Fibroblast of lung (primary cell): ENCODE measurements at regions not wholly inside any gene's neighbourhood (a gene's known extent, or its start where the extent isn't known, plus 50 kb on each side); places are given as distances from the start of the nearest gene placed in this dataset.

Source experiments
- CTCF ChIP-seq, 2 donors: IDR thresholded peaks in 1 of 2; conservative IDR thresholded peaks in 1 of 2; 1 replicate in 1 of 2; 2 replicates in 1 of 2; pipeline ENCODE4 v1.5.1; 2011 to 2012; ENCODE audit warnings: low read length in 2 of 2, control low read depth in 1 of 2, inconsistent platforms in 1 of 2, low read depth in 1 of 2, mild to moderate bottlenecking in 1 of 2
- EZH2 ChIP-seq: IDR thresholded peaks from 2 replicates; pipeline ENCODE4 v1.5.1; 2012; ENCODE audit warnings: low read length, control low read depth, mild to moderate bottlenecking; ENCODE audit errors: missing control alignments

GRCh38 chr14:95453713-95453980, 62.8 kb downstream of the SYNE3 start:
- TF ChIP-seq CTCF (conservative IDR thresholded peaks at IDR 0.05 in 1 of 2, IDR thresholded peaks at IDR 0.05 in 1 of 2; ENCODE audit: low read depth in 1 of 2, low read length in 2 of 2), result no peak
- no peak for TF ChIP-seq EZH2
